Stimulated activated CD4-positive, alpha-beta T cell treated with anti-CD3 and anti-CD28 coated beads, Interleukin-1b, Interleukin-23, amount 100 ng/mL, for 4 hours (primary cell): ENCODE measurements at regions not wholly inside any gene's neighbourhood (a gene's known extent, or its start where the extent isn't known, plus 50 kb on each side); places are given as distances from the start of the nearest gene placed in this dataset.

Source experiments
- DNase-seq, 2 donors: peaks; one replicate each; pipeline ENCODE4 v3.0.0-alpha.2; 2020; ENCODE audit warnings: low read depth in 2 of 2

- no peak for DNase-seq
Measured at GRCh38 chr5:2011481-2012411, 129.0 kb upstream of the IRX4 start.

- DNase-seq: no peak
Measured at GRCh38 chr5:2010940-2011339, 128.2 kb upstream of the IRX4 start.

DNA sequence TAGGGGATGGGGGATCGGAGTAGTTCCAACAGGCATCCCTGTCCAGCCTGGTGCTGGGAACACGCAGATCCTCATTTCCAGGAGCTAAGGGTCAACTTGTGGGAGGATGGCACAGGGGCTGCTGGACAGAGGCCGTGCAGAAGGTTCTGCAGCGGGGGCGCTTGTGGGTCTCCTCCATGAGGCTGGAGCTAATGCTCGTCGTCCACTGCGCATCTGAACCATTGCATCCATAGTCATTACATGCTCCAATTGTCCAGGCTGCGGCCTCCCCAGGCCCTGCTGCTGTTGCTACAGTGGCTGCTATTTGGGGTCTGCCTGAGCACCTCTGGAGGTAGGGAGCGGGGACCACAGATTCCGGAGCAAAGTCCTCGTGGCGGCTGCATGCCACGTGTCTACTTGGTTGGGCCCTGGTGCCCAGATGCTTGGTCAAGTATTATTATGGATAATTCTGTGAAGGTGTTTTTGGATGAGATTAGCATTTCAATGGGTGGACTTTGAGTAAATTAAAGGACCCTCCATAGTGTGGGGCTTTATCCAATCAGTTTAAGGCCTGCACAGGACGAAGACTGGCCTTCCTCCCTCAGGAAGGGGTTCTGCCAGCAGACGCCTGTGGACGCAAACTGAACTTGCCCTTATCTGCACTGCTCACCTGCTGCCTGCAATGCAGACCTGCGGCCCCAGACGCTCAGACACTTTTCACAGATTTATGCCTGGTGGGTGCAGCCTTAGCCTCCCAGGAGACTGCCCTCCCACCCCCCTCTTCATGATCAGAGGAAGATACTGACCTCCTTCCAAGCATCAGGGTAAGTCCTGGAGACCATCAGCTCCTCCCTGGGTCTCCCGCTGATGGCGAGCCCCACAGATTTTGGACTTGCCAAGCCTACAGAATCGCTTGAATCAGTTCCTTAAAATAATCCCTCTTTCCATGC is 127.5 kb upstream of the IRX4 start:
- no peak for DNase-seq

DNA sequence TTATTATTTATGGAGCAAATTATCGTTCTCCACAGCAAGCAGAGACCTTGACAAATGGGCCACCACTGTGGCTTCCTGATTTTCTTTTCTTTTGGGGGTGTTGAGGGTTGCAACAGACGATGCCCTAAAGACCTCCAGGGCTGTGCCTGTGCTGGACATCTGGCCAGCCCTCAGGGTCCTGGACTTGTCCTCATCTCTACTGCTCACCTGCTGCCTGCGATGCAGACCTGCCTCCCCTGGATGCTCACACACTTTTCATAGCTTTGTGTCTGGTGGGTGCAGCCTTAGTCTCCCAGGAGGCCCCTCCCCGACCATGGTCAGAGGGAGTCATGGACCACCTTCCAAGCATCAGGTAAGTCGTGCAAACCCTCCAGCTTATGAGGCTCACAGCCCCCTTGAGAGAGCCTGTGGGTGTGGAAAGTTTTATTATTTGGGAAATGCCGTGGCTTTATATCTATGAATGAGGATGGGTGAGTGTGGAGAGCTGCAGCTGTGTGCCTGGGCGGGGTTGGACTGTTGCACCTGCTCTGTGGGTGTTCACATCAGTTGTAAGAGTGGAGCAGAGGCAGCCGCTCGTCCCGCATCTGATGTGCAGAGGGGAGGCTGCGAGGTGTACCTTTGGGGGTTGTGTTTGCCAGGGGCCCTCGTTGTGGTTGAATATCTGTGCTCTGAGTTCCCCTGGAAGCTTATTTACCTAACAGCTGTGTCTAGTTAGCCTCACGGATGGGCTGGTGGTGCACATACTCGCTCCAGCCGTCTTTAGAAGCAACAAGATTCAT is 126.3 kb upstream of the IRX4 start:
- DNase-seq: no peak

GRCh38 chr5:2007878-2008501 is 125.3 kb upstream of the IRX4 start:
- no peak for DNase-seq

- no peak for DNase-seq
Measured at GRCh38 chr5:2007496-2007877, 124.8 kb upstream of the IRX4 start.

GRCh38 chr5:2006971-2007291 is 124.2 kb upstream of the IRX4 start:
- no peak for DNase-seq

DNA sequence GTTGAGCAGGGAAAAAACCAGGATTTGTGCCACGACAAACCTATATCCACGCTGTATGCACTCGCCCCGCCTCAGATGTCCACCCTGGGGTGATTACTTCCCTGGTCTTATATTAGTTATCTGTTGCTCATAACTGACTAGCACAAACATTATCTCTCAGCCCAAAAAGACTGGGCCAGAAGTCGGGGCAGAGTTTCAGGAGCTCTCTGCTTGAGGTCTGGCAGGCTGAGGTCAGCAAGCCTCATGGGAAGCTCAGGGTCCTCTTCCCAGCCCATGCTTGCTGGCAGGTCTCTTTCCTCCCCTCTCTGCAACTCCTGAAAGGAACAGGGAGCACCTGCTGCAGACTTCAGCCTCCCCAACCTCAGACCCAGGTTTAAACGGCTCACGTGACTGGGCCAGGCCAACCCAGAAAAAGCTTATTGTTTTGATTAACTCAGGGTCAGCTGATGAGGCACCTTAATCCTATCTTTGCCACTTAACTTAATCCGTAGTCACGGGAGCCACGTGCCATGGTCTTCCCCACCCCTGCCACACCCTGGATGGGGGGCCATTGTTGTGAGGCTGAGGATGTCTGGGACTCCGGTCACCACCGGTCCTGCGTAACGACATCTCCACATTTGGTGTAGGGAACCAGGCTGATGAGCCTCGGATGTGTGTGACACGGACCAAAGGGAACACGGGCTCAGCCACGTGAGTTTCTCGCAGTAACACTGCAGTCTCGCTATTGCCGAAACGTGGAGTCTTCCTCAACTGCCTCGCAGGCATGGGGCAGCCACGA is 123.7 kb upstream of the IRX4 start:
- no peak for DNase-seq

- DNase-seq: no peak
Measured at GRCh38 chr5:2005101-2006041, 122.6 kb upstream of the IRX4 start.

DNA sequence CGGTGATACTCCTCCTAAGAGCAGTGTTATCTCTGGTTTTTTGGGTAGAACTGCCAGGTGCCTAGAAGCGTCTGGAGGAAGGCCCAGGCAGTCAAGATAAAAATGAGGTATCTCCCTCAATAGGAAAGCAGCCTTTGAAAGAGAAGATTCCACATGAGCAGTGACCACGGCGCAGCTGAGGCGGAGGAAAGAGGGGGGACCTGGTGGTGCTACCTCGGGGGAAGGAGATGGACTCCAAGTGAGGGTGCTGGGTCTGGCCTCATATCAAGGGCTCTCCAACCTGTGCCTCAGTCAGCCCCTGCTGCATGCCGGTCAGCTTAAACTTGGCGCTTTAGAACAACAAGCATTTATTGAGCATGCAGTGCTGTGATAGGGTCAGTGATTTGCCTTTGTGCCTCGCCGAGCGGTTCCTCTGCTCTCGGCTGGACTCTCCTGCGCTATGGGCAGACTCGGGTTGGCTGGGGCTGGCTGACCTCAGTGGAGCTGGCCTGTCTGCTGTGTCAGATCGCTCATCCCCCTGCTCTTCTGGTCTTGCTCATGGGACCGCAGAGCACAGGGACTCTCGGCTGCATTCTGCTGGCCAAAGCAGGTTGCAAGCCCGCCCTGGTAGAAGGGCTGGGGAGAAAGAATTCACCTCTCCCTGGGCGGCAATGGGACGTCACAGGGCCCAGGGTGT is 121.1 kb upstream of the IRX4 start:
- no peak for DNase-seq

DNA sequence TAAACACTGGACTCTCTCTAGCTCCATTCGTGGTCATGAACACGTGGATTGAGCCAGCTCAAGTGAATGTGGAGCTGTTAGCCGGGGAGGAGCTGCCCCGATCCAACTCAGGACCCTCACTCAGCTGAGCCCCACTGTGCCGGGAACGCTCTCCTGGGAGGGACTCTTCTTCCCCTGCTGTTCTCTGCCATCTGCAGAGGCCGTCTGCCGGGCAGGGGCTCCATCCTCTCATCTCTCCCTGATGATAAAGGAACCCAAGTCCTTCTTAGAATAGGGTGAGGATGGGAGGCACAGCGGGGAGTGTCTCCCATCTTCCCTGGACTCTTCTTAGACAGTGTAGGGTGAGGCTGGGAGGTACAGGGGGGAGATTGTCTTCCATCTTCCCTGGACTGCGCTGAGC is 120.5 kb upstream of the IRX4 start:
- DNase-seq: no peak

- DNase-seq: no peak
Measured at GRCh38 chr5:2001300-2001699, 118.6 kb upstream of the IRX4 start.

DNA sequence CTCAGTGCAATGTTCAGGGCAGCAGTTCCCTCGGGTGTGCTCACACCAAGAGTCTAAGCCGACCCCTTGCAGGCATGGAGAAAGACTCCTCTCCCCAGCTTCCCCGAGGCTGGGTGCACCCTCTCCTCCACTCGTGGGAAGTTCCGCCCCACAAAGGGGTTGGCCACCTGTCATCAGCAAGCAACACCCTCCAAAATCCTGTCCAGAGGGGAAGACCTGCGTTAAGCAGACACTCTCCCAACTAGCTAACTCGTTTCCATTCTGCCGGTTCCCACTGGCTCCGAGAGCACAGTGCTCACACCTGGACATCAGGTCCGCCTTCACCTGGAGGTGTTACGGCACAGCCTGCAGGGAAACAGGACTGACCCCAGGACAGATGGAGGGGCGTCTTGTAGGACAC is 117.9 kb upstream of the IRX4 start:
- no peak for DNase-seq

DNA sequence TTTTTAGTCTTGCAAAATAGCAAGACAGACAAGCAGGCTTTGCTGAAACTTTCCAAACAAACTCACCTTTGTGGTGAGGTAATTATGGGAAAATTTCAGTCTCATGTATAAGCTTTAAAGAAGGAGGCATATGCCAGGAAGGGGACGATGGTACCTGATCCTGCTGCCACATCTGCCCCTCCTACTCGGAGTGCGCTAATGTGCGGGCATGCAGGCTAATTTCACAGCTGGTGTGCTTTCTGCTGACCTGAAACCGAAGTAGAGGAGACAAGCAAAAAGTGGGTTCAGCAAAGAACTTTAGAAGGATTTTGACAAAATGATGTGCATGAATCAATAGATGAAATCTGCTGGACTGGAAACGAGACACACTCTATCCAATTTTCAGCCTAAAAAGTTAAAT is 117.1 kb upstream of the IRX4 start:
- DNase-seq: no peak

DNA sequence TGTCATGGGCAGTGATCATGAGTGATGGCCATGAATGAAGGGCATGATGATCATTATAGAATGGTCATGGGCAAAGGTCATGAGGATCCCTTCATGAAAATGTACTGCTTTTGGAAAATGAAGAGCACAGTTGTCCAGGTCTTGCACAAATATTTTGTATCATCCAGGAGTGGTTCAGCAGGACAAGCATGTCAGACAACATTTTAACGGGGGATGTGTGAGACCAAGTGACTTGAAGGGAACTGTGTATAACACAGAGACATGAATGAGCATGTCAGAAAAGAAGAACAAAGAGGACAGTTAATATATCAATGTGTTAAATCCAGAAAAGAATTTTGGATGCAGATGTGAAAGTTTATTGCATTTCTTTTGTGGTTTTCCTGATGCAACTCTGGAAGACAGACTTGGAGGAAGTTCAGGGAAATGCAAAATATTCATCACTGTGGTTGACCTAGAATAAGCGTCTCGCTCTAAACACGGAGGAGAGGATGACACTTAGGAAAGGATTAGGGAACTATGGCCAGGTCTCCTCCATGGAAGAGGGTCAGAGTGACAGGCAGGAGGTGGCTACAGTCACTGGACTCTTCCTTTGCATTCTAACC is 116.1 kb upstream of the IRX4 start:
- no peak for DNase-seq

GRCh38 chr5:1998348-1998669 is 115.6 kb upstream of the IRX4 start:
- no peak for DNase-seq

GRCh38 chr5:1997640-1998347 is 115.1 kb upstream of the IRX4 start:
- no peak for DNase-seq

GRCh38 chr5:1995491-1995890 is 112.8 kb upstream of the IRX4 start:
- no peak for DNase-seq
